Activated naive CD8-positive, alpha-beta T cell treated with anti-CD3 and anti-CD28 coated beads, Interleukin-2, amount 50 U/mL, for 16 hours (primary cell): ENCODE measurements at regions not wholly inside any gene's neighbourhood (a gene's known extent, or its start where the extent isn't known, plus 50 kb on each side); places are given as distances from the start of the nearest gene placed in this dataset.
"Not testable (repeated sequence)": the region's sequence is repeated elsewhere in the genome, so short reads cannot be mapped to it uniquely, and the experiment has no call there.

ENCODE experiments used
- DNase-seq: peaks from one replicate; pipeline ENCODE4 v3.0.0-alpha.2; 2020; ENCODE audit warnings: low read depth, low spot score

DNA sequence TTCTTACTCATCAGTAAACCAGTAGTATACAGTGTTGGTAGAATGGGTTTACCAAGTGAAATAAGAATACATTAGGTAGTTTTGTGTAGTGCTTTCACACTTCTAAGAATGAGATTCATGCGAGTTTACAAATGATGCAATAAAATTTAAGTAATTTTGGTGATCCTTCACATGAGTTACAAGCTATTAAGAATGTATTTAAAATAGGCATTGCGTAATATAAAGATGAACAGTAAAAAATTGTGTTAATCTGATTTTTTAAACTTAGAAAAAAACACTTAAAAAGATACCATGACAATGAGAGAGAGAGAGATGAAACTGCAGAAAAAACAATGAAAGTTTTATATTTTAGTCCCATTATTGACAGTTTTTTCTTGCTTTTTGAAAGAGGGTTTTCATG, 570.5 kb downstream of the SLITRK6 start:
- DNase-seq = no peak

DNA sequence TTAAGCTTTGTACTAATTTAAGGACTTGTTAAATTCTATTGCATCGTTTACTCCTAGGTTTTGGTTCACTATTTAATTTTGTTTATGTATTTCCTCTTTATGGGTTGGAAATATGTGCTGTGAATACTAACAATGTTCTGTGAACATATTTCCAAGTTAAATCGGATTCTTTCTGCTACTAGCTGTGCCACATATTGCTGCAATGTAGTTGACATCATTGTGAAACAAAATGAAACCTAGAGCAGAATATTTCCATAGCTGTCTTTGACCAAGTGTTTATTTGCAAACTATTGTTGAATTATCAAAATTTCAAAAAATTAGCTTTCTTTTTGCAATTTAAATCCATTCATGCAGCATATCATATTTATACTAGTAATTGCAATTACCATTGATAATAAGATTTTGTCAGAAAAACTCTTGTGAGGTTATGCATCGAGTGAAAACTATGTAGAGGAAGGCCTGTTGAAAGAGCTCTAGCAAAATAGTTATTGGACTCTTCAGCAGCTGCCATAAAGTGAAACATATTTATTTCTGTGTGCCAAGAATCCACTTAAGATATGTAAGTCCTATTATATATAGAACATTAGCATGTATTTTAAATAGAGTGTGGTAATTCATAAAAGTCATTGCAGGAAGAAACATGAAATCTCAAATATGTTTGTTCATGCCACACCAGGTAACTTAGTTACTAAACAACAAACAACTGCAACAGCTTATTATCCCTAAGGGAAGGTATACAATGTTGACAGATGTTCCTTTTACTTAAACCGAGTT, 575.1 kb downstream of the SLITRK6 start:
- DNase-seq = no peak

DNA sequence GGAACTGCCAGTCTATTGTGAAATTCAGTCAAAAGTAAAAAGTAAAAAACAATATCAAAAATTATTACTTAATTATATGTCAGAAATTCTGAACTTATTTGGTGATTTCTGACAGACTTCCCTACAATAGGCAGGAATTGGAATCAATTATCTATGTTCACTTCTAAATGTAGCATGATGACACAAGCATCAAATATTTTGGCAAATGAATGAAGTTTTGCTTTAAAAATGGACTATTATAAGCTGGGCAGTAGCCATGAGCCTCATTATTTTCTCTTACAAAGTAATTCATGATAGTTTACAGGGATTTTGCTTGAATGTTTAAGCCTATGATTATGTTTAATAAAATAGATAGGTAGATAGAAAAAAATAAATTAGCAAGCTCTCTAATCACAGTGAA, 582.6 kb downstream of the SLITRK6 start:
- DNase-seq = no peak

DNA sequence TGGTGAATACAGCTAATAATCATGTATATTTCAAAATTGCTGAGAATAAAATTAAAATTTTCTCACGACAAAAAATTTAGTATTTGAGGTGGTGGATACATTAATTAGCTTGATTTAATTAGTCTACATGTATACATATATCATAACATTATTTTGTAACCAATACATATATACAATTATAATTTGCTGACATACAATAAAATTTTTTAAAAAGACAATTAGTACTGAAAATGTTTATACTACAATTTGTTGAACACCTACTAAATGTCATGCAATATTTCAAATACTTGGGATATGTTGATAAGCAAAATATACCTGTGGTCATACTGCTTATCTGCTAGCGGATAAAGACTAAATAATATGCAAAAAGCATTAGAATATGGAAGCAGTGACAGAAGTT, 586.5 kb downstream of the SLITRK6 start:
- DNase-seq = no peak

DNA sequence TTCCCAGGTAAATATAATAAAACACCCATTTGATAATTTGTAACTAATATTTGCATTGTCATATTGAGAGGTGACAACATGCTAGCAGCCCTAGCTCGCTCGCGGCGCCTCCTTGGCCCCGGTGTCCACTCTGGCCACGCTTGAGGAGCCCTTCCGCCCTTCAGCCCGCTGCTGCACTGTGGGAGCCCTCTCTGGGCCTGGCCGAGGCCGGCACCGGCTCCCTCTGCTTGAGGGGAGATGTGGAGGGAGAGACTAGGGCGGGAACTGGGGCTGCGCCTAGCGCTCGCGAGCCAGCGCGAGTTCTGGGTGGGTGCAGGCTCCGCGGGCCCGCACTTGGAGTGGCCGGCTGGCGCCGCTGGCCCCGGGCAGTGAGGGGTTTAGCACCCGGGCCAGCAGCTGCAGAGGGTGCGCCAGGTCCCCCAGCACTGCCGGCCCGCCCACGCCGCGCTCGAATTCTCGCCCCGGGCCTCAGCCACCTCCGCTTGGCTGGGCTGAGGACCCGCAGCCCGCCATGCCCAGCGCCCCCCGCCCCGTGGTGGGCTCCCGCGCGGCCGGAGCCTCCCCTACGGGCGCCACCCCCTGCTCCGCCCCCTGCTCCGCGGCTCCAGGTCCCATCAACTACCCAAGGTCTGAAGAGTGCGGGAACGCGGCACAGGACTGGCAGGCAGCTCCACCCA, 594.4 kb downstream of the SLITRK6 start:
- DNase-seq = no peak

DNA sequence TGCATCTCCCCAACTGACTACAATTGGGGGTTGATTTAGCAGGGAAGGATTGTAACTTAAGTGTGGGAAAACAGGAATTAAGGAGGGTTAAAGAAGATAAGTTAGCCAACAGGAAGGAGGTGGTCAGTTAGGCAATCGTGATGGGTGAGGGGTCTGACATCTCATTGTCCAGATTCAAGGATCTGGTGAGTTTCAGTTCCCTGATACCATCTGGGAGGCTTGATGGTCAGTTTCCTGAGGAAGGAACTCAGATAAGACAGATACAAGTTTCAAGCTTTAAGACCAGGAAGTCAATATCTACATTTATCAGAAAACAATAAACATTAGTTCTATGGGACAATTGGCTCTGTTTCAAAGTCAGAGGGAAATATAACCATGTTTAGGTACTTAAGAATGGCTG, 601.8 kb downstream of the SLITRK6 start:
- no peak for DNase-seq

DNA sequence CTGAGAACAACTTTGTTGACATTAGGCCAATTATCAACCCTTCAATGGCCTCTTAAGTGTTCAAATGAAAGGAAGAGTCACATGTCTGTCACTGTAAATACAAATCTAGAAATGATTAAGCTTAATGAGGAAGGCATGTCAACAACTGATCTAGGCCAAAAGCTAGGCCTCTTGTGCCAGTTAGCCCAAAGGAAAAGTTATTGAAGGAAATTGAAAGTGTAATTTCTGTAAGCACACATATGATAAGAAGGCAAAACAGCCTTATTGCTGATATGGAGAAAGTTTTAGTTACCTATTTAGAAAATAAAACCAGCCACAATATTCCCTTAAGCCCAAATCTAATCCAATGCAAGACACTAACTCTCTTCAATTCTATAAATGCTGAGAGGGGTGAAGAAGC, 604.7 kb downstream of the SLITRK6 start:
- DNase-seq = no peak

DNA sequence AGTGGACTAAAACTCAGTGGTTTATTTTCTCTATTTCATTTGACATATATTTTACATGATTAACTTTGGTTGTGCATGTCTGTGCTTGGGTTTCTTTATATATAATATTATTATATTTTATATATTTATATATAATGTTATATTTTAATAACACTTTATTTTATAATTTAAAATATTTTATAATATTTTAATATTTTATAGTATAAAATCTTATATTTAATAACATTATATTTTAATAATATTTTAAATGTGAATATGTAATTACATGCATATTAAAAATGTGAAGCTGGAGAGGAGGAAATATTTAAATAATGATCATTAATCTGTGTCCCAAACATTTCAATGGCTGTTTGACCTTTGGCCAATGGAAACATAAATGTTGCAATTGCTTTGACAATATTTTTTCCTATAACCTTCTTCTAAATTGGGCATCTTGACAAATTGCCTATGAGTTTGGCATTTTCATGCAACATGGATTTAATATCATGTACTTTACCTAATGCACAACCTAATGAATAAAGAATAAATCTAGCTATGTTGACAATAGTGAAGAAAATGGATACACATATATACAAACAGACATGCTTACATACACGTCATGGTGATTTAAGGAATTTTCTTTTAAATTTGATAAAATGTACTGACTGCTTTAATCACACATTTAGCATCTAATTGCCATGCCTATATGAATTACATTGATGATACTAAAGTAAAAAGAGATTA, 607.1 kb downstream of the SLITRK6 start:
- no peak for DNase-seq

DNA sequence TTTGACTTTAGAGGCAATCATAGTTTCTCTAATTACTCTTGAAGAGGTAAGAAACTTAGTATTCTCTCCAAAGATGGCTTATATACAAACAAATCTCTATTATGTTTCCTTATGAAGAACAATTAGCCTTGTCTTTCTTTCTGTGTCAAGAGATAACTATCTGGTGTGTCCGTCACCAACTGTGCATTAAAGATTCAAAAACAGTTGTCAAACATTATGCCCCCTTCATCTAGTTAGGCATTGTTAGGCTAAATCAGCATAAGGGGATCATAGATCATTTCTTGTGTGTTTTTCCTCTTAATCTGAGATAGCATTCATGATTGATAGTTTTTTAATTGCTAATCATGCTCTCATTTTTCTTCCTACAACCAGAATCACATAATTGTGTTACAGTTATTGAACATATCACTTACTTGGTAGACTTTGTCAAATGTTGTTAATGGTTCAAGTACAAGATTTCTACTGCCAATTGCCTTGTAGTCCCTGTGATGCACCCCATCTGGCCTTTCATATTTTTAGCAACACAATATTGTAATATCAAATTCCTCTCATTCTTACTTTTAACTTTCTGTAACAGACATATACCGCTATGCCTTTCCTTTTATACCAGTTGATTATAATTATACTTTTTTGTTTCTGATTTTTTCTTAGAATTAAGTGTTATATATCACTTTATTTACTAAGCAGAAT, 612.7 kb downstream of the SLITRK6 start:
- no peak for DNase-seq

DNA sequence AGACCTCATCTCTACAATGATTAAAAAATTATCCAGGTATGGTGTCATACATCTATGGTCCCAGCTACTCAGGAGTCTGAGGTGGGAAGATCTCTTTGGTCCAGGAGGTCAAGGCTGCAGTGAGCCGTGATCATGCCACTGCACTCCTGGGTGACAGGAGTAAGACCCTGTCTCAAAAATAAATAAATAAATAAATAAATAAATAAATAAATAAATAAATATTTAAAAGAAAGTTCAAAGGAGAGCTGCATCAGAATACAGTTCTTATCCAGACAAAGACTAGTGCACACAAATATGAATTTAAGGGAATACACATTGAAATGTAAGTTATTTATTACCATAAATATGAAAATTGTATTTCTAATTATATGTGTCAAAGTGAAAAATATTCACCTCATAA, 624.9 kb downstream of the SLITRK6 start:
- DNase-seq = no peak

DNA sequence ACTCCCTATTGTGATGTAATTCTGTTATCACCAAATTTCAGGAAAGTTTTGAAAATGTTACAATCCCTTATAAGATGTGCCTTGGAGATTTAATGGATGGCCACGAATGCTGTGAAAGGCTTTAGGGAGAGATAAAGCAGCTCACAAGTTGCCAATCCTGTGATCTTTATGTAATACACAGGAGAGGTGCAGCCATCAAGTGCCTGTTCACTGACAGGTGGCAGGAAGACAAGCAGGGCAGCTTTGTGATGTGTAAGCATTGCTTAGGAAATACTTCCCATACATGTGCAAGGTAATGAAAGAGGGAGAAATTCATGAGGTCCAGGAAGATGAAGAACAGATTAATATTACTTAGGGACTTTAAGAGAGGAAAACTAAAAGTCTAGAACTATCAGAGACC, 628.8 kb downstream of the SLITRK6 start:
- no peak for DNase-seq

DNA sequence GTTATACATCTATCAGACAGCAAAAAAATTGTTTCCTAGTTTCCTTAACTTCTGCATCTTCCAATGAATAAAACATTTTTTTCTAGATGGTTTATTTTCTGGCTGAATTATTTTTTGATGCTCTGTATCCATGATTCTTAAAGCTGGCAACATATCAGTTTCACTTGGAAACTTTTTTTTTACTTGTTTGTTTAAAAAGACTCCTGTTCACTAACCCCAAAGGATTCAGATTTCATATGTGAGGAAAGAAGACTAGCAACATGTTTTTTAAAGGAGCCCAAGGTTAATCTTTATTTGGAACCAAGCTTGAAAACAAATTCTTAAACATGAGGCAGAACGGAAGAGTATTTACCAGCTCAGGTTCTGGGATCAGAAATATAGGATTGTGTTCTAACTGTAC, 632.3 kb downstream of the SLITRK6 start:
- no peak for DNase-seq

DNA sequence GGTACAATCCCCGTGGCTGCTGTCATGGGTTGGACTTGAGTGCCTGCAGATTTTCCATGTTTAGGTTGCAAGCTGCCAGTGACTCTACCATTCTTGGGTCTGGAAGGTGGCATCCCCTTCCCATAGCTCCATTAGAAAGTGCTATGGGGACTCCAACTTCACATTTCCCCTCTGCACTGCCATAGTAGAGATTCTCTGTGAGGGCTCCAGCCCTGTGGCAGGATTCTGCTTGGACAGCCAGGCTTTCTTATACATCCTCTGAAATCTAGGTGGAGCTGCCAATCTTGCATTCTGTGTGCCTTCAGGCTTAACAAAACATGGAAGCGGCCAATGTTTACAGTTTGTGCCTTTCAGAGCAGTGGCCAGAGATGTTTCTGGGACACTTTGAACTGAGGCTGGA, 636.2 kb downstream of the SLITRK6 start:
- no peak for DNase-seq

DNA sequence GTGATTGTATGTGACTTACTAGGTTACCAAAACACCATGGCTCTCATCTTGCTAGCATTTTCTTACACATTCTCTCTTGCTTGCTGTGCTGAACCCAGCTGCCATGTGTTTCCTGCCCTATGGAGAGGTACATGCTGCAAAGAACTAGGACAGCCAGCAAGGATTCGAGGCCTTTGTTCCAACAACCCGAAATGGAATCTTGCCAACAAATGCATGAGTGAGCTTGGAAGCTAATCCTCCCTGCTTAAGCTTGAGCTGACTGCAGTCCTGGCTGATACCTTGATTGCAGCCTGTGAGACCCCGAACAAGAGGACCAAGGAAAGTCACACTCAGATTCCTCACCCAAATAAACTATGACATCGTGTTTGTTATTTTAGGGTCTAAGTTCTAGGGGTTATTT, 651.2 kb downstream of the SLITRK6 start:
- DNase-seq = no peak

DNA sequence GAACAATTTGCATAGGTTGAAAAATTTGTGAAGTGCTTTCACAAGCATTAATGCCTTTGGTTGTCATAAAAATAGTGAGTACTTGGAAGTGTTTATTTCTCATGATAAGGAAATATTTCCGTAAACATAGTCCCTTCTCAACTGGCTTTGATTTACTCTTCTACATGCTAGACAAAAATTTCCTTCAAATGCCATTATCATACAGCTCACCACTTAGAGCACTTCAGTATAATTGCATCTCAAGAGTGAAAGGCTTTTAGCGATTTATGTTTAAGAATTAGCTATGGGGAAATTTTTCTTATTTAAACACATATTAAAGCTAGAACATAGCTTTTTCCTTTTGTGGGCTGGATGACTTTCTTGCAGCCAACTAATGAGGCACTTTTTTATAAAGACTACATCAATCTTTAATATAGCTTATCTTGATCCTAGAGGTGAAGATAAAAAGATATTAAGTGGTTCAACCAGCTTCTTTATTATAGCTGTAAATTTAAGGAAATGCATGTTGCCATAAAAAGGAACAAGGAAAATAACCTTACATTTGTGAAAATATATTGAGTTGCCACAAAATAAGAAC, 656.8 kb downstream of the SLITRK6 start:
- DNase-seq = no peak

DNA sequence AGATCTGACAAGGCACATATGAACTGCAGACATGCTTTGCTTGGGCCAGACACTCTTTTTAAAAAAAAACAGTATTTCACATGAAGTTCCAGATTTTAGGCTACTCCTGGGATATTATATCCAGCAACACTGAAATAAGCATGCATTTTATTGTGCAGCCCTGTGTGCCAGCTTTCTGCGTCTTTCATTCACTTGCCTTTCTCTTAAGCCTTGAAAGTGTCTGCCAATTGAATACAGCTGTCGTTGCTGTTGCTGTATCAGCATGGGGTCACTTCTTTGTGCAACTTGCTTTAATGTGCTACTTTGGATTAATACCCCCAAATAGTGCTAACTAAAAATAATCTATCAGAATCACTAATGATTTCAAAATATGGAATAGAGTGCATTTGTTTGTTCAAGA, 657.8 kb downstream of the SLITRK6 start:
- DNase-seq = no peak

DNA sequence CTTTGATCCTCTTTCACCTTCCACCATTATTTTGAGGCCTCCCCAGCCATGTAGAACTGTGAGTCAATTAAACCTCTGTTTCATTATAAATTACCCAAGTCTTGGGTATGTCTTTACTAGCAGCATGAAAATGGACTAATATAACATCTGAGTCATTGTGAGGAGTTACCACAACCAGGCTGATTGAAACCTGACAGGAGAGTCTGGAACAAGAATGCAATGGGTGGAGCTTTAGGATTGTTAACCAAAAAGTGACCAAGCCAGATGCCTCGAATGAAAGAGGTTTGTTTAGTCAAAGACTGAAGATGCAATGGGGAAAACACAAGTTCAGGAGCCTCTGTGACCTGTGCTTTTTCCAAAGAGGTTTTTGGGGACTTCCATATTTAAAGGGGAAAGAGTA, 659.0 kb downstream of the SLITRK6 start:
- DNase-seq = no peak

DNA sequence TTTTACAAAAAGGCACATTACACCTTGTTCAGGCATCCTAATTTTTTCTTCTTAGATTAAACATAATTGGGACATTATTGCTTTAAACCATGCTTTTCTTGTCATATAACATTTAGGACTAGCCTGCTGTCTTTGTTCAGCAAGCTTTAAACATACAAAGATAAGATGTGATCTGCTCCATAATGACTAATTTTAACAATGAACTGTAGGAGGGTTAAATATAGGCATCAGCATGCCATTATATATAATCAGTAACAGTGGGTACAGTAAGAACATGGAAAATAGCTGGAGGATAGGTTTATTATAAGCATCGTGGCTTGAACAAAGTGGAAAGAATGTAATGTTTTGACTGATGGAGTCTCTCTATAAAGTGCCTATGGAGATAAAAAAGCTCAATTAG, 661.7 kb downstream of the SLITRK6 start:
- DNase-seq = no peak

DNA sequence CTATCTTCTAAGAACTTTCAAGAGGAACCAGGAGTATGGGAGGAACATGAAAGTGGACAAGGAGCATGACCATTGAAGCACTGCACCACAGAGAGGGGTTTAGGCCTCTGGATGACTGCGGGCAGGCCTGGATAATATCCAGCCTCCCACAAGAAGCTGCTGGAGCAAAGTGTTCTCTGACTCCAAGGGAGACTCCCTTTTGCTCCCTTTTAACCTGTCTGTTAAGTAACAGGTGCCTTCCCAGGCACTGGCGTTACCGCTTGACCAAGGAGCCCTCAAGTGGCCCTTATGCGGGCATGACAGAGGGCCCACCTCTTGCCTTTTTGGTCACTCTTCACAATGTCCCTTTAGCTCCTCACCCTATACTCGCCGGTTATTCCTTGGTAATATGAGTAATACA, 666.2 kb downstream of the SLITRK6 start:
- no peak for DNase-seq

DNA sequence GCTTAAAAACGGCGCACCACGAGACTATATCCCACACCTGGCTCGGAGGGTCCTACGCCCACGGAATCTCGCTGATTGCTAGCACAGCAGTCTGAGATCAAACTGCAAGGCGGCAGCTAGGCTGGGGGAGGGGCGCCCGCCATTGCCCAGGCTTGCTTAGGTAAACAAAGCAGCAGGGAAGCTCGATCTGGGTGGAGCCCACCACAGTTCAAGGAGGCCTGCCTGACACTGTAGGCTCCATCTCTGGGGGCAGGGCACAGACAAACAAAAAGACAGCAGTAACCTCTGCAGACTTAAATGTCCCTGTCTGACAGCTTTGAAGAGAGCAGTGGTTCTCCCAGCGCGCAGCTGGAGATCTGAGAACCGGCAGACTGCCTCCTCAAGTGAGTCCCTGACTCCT, 675.7 kb downstream of the SLITRK6 start:
- not testable (repeated sequence) for DNase-seq

DNA sequence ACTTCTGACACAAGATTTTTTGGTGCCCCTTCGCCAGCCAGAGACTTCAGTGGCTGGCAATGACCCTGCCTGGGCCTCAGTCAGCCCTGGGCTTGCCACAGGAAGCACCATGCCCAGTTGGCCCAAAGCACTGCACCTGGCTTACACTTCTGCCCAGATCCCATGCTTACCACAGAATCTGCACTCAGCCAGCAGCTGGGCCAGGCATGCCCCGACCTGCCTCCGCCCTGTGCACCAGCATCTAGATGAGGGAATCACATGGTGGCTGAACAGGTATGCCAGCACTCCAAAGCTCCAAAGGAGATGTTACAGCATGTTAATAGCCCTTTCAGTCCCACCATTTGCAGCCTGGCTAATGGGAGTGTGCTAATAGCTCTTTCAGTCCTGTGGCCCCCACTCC, 690.9 kb downstream of the SLITRK6 start:
- no peak for DNase-seq

DNA sequence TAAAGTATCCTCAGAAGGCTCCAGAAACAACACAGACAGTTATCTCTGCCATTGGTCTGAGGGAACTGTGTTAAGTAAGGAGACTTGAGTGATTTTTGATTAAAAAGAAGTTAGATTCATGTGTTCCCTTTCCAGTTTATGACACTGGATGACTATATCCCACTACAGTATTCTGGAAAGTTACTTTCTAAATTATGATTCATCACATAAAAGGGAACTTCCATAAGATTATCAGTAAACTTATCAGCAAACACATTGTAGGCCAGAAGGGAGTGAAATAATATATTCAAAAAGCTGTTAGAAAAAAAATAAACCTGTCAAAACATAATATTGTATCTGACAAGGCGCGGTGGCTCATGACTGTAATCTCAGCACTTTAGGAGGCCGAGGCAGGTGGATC, 700.0 kb downstream of the SLITRK6 start:
- no peak for DNase-seq
